OCI-LY7 (cell line): ENCODE measurements at regions not wholly inside any gene's neighbourhood (a gene's known extent, or its start where the extent isn't known, plus 50 kb on each side); places are given as distances from the start of the nearest gene placed in this dataset.

Experiments
- EZH2phosphoT487 ChIP-seq: fragments of 200-600 bp; sonication (generic); IDR thresholded peaks from 2 replicates; pipeline ENCODE4 v1.6.1; 2018; ENCODE audit warnings: low read depth, borderline replicate concordance, mild to moderate bottlenecking, mixed run types, antibody characterized with exemption, low read length, moderate library complexity, mixed read lengths
- TF ChIP-seq, protein P1 (sequence below): fragments of 200-600 bp; sonication (generic); conservative IDR thresholded peaks from 2 replicates; pipeline ENCODE4 v1.5.1; 2014; ENCODE audit warnings: mild to moderate bottlenecking, antibody characterized with exemption, low read length, moderate library complexity, mixed read lengths

GRCh38 chr9:80078826-80079225, 507.1 kb downstream of the TLE4 start:
- TF ChIP-seq, protein P1, sequence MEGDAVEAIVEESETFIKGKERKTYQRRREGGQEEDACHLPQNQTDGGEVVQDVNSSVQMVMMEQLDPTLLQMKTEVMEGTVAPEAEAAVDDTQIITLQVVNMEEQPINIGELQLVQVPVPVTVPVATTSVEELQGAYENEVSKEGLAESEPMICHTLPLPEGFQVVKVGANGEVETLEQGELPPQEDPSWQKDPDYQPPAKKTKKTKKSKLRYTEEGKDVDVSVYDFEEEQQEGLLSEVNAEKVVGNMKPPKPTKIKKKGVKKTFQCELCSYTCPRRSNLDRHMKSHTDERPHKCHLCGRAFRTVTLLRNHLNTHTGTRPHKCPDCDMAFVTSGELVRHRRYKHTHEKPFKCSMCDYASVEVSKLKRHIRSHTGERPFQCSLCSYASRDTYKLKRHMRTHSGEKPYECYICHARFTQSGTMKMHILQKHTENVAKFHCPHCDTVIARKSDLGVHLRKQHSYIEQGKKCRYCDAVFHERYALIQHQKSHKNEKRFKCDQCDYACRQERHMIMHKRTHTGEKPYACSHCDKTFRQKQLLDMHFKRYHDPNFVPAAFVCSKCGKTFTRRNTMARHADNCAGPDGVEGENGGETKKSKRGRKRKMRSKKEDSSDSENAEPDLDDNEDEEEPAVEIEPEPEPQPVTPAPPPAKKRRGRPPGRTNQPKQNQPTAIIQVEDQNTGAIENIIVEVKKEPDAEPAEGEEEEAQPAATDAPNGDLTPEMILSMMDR = no peak
- TF ChIP-seq EZH2phosphoT487 = no peak
